ENCODE measurements at regions not wholly inside any gene's neighbourhood (a gene's known extent, or its start where the extent isn't known, plus 50 kb on each side); places are given as distances from the start of the nearest gene placed in this dataset.

GRCh38 chr2:125959047-125959446, 696.9 kb upstream of the GYPC start:
- TF ChIP-seq CTCF (IDR thresholded peaks at IDR 0.05; ENCODE audit: low read depth, low read length) = no peak
- TF ChIP-seq EZH2phosphoT487 (IDR thresholded peaks at IDR 0.05; ENCODE audit: low read depth) = no peak
